OCI-LY3 (cell line): ENCODE measurements at regions not wholly inside any gene's neighbourhood (a gene's known extent, or its start where the extent isn't known, plus 50 kb on each side); places are given as distances from the start of the nearest gene placed in this dataset.

Source experiments
- H2AFZ ChIP-seq: fragments of 200-600, 300-600 bp; shearing (Covaris generic); 2 replicates; pipeline ENCODE4 v1.6.0; 2014; ENCODE audit warnings: antibody characterized with exemption, low read depth, low read length
- H3K27ac ChIP-seq: fragments of 200-600, 300-600 bp; sonication (generic); 2 replicates; pipeline ENCODE4 v1.5.1; 2014; ENCODE audit warnings: mild to moderate bottlenecking, low read length, moderate library complexity, mixed read lengths
- H3K27me3 ChIP-seq: fragments of 200-600, 300-600 bp; sonication (generic); 2 replicates; pipeline ENCODE4 v1.6.1; 2014; ENCODE audit warnings: low read depth, low read length, mixed read lengths
- H3K36me3 ChIP-seq: fragments of 200-600, 300-600 bp; sonication (generic); replicated peaks from 2 replicates; pipeline ENCODE3; 2014; ENCODE audit warnings: low read depth, low read length, mixed read lengths
- H3K4me1 ChIP-seq: fragments of 300-600, 200-600 bp; sonication (generic); 2 replicates; pipeline ENCODE4 v1.6.1; 2014; ENCODE audit warnings: low read length, mixed read lengths
- H3K4me2 ChIP-seq: fragments of 200-600, 300-600 bp; sonication (generic); 2 replicates; pipeline ENCODE4 v1.6.1; 2014; ENCODE audit warnings: low read length, mixed read lengths
- H3K4me3 ChIP-seq: fragments of 300-600, 200-600 bp; sonication (generic); 2 replicates; pipeline ENCODE4 v1.5.1; 2014; ENCODE audit warnings: antibody characterized with exemption, mild to moderate bottlenecking, low read length, moderate library complexity
- H3K79me2 ChIP-seq: fragments of 300-600, 200-600 bp; shearing (Covaris generic); 2 replicates; pipeline ENCODE4 v1.6.1; 2014; ENCODE audit warnings: mild to moderate bottlenecking, low read length, mixed read lengths
- H3K9ac ChIP-seq: fragments of 300-600, 200-600 bp; shearing (Covaris generic); 2 replicates; pipeline ENCODE4 v1.6.0; 2014; ENCODE audit warnings: mild to moderate bottlenecking, low read length, moderate library complexity
- H3K9me3 ChIP-seq: fragments of 200-600, 300-600 bp; shearing (Covaris generic); 2 replicates; pipeline ENCODE4 v1.6.1; 2014; ENCODE audit warnings: low read length, mixed read lengths; ENCODE audit not compliant: insufficient read depth
- H4K20me1 ChIP-seq: fragments of 200-600, 300-600 bp; sonication (generic); 2 replicates; pipeline ENCODE4 v1.6.1; 2016; ENCODE audit warnings: low read length, mixed read lengths; ENCODE audit not compliant: insufficient read depth
- CTCF ChIP-seq: fragments of 200-600, 300-600 bp; sonication (generic); IDR thresholded peaks from 2 replicates; pipeline ENCODE4 v1.5.1; 2014; ENCODE audit warnings: antibody characterized with exemption, low read length, low read depth
- EZH2phosphoT487 ChIP-seq: fragments of 200-600 bp; shearing (Covaris generic); IDR thresholded peaks from 2 replicates; pipeline ENCODE4 v1.6.1; 2018; ENCODE audit warnings: antibody characterized with exemption, mixed run types, low read depth

GRCh38 chr5:9927521-9927997 is 297.4 kb upstream of the TAS2R1 start:
- Histone ChIP-seq H3K9me3 (peaks cover 5% of the 10 kb centered on the region; the same call in 1 of the 2 replicates), H3K4me3 (no peak overlapping the region), H4K20me1 (no peaks in the 10 kb centered on the region), H3K79me2 (no peaks in the 10 kb centered on the region), H3K4me2 (no peak overlapping the region), H3K9ac (no peak overlapping the region), H3K4me1 (peaks cover 11% of the 10 kb centered on the region), H2AFZ (no peak overlapping the region), H3K27ac (no peak overlapping the region), H3K36me3 (no peaks in the 10 kb centered on the region), H3K27me3 (no peaks in the 10 kb centered on the region)
- no peak for TF ChIP-seq CTCF
- TF ChIP-seq EZH2phosphoT487 = no peak

GRCh38 chr5:9927106-9927505 is 297.0 kb upstream of the TAS2R1 start:
- H3K4me3 ChIP-seq = no peak overlapping the region
- H3K4me2 ChIP-seq = no peak overlapping the region
- no peaks in the 10 kb centered on the region for H3K79me2 ChIP-seq
- H3K36me3 ChIP-seq = no peaks in the 10 kb centered on the region
- no peaks in the 10 kb centered on the region for H4K20me1 ChIP-seq
- H2AFZ ChIP-seq = no peak overlapping the region
- no peaks in the 10 kb centered on the region for H3K27me3 ChIP-seq
- TF ChIP-seq CTCF = no peak
- no peak for TF ChIP-seq EZH2phosphoT487
- peaks cover 5% of the 10 kb centered on the region; the same call in 1 of the 2 replicates for H3K9me3 ChIP-seq
- H3K27ac ChIP-seq = no peak overlapping the region
- H3K9ac ChIP-seq = no peak overlapping the region
- H3K4me1 ChIP-seq = peaks cover 11% of the 10 kb centered on the region

- no peak for TF ChIP-seq CTCF
- no peak for TF ChIP-seq EZH2phosphoT487
- Histone ChIP-seq H3K4me2 (peak overlapping the region; percentile 16), H2AFZ (peak overlapping the region; percentile 39; the same call in 1 of the 2 replicates)
Measured at GRCh38 chr5:9924614-9925013, 294.5 kb upstream of the TAS2R1 start.

GRCh38 chr5:9922719-9923118 is 292.6 kb upstream of the TAS2R1 start:
- Histone ChIP-seq H3K4me3 (no peak overlapping the region), H3K79me2 (no peaks in the 10 kb centered on the region), H3K9ac (no peak overlapping the region), H3K27ac (no peak overlapping the region), H3K36me3 (no peaks in the 10 kb centered on the region), H3K27me3 (no peaks in the 10 kb centered on the region), H2AFZ (no peak overlapping the region), H3K4me1 (peaks cover 11% of the 10 kb centered on the region), H3K9me3 (peaks cover 5% of the 10 kb centered on the region; the same call in 1 of the 2 replicates), H3K4me2 (no peak overlapping the region), H4K20me1 (no peaks in the 10 kb centered on the region)
- TF ChIP-seq EZH2phosphoT487 (no peak), CTCF (peak; percentile 21; the same call in 1 of the 2 replicates)

More at GRCh38 chr5:9924614-9925013, 294.5 kb upstream of the TAS2R1 start:
- H3K9me3 ChIP-seq = peaks cover 5% of the 10 kb centered on the region; the same call in 1 of the 2 replicates
- no peaks in the 10 kb centered on the region for H3K36me3 ChIP-seq
- H3K4me1 ChIP-seq = peaks cover 11% of the 10 kb centered on the region
- no peak overlapping the region for H3K4me3 ChIP-seq
- no peaks in the 10 kb centered on the region for H4K20me1 ChIP-seq
- no peak overlapping the region; the same call in 1 of the 2 replicates for H3K27ac ChIP-seq
- H3K9ac ChIP-seq = no peak overlapping the region
- H3K27me3 ChIP-seq = no peaks in the 10 kb centered on the region
- H3K79me2 ChIP-seq = no peaks in the 10 kb centered on the region
